Suprapubic skin (tissue), 4 donors: ENCODE measurements at regions not wholly inside any gene's neighbourhood (a gene's known extent, or its start where the extent isn't known, plus 50 kb on each side); places are given as distances from the start of the nearest gene placed in this dataset.

Experiments used
- DNase-seq, 2 donors: peaks; one replicate each; pipeline ENCODE4 v3.0.0-alpha.2; 2019; ENCODE audit warnings: low spot score in 2 of 2
- H3K27ac ChIP-seq: fragments of 200-600 bp; sonication (generic); one replicate; pipeline ENCODE4 v1.5.1; 2019
- H3K27me3 ChIP-seq: fragments of 200-600 bp; sonication (generic); one replicate; pipeline ENCODE4 v1.5.1; 2019
- H3K36me3 ChIP-seq: fragments of 200-600 bp; sonication (generic); one replicate; pipeline ENCODE4 v1.5.1; 2019
- H3K4me1 ChIP-seq: fragments of 200-600 bp; sonication (generic); one replicate; pipeline ENCODE4 v1.5.1; 2019
- H3K4me3 ChIP-seq: fragments of 200-600 bp; sonication (generic); one replicate; pipeline ENCODE4 v1.5.1; 2019; ENCODE audit warnings: mild to moderate bottlenecking
- H3K9me3 ChIP-seq: fragments of 200-600 bp; sonication (generic); one replicate; pipeline ENCODE4 v1.5.1; 2019
- CTCF ChIP-seq, 2 donors: fragments of 200-600 bp in 1 of 2; fragments of 450-650 bp in 1 of 2; sonication (generic) in 1 of 2; IDR thresholded peaks; one replicate each; pipeline ENCODE4 v1.5.1; 2016 to 2019; ENCODE audit warnings: antibody characterized with exemption in 2 of 2, mild to moderate bottlenecking in 1 of 2, moderate library complexity in 1 of 2
- EP300 ChIP-seq: sonication (generic); formaldehyde crosslinking; IDR thresholded peaks from one replicate; pipeline ENCODE4 v1.6.1; 2017; ENCODE audit warnings: antibody characterized with exemption
- POLR2A ChIP-seq, 2 donors: fragments of 450-650 bp; IDR thresholded peaks; one replicate each; pipeline ENCODE4 v1.6.1; 2017; ENCODE audit warnings: antibody characterized with exemption in 2 of 2, mild to moderate bottlenecking in 2 of 2, moderate library complexity in 2 of 2
- POLR2AphosphoS5 ChIP-seq, 3 donors: sonication (generic); formaldehyde crosslinking; IDR thresholded peaks; one replicate each; pipeline ENCODE4 v1.6.1; 2017; ENCODE audit warnings: antibody characterized with exemption in 3 of 3
- WGBS: methylation state at CpG from one replicate; pipeline ENCODE4 v1.1.5; 2018; 5-methylcytosine and 5-hydroxymethylcytosine counted together

GRCh38 chr13:34116651-34117050, 298.7 kb downstream of the RFC3 start:
- no peaks in the 10 kb centered on the region for H3K27me3 ChIP-seq
- TF ChIP-seq EP300 (no peak), CTCF (IDR thresholded peaks at IDR 0.05) (no peak), POLR2AphosphoS5 (IDR thresholded peaks at IDR 0.05) (no peak), POLR2A (IDR thresholded peaks at IDR 0.05) (no peak)
- 70% methylated on average over 3 of the region's 3 CpGs for WGBS
- H3K4me1 ChIP-seq: no peaks in the 10 kb centered on the region
- no peaks in the 10 kb centered on the region for H3K9me3 ChIP-seq
- DNase-seq: no peak
- H3K36me3 ChIP-seq: no peaks in the 10 kb centered on the region
- no peak overlapping the region for H3K27ac ChIP-seq
- H3K4me3 ChIP-seq: no peak overlapping the region

GRCh38 chr13:34124666-34125306, 306.8 kb downstream of the RFC3 start:
- no peaks in the 10 kb centered on the region for H3K27me3 ChIP-seq
- TF ChIP-seq POLR2AphosphoS5 (IDR thresholded peaks at IDR 0.05) (no peak), CTCF (IDR thresholded peaks at IDR 0.05) (no peak)
- no peaks in the 10 kb centered on the region for H3K36me3 ChIP-seq
- H3K4me3 ChIP-seq: no peak overlapping the region
- no peaks in the 10 kb centered on the region for H3K4me1 ChIP-seq
- no peaks in the 10 kb centered on the region for H3K9me3 ChIP-seq
- H3K27ac ChIP-seq: no peak overlapping the region
- WGBS: 84% methylated on average over 3 of the region's 3 CpGs
- no peak for DNase-seq

GRCh38 chr13:34127523-34127922, 309.6 kb downstream of the RFC3 start:
- 95% methylated on average over 4 of the region's 4 CpGs for WGBS
- Histone ChIP-seq H3K4me3 (no peak overlapping the region), H3K9me3 (no peaks in the 10 kb centered on the region), H3K4me1 (no peaks in the 10 kb centered on the region), H3K36me3 (no peaks in the 10 kb centered on the region), H3K27me3 (no peaks in the 10 kb centered on the region), H3K27ac (no peak overlapping the region)
- DNase-seq: no peak
- TF ChIP-seq POLR2A (IDR thresholded peaks at IDR 0.05): no peak
- TF ChIP-seq CTCF (IDR thresholded peaks at IDR 0.05): no peak
- no peak for TF ChIP-seq EP300
- TF ChIP-seq POLR2AphosphoS5 (IDR thresholded peaks at IDR 0.05): no peak

DNA sequence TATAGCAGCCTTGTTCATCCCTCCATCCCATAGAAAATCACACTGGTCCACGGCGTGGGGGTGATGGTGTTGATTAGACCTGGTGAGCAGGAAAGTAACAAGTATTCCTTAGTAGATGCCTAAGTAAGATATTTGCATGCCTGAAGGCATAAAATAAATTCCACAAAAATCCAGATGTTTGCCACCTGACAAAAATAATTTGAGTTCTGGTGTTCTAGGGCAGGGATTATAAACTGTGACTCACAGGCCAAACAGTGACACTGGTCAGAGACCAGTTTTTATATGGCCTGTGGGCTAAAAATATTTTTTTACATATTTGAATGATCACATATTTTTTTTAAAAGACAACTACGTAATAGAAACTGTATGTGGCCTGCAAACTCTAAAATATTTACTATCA, 310.7 kb downstream of the RFC3 start:
- Histone ChIP-seq H3K27me3 (no peaks in the 10 kb centered on the region), H3K9me3 (no peaks in the 10 kb centered on the region), H3K4me3 (no peak overlapping the region), H3K36me3 (no peaks in the 10 kb centered on the region), H3K4me1 (no peaks in the 10 kb centered on the region), H3K27ac (no peak overlapping the region)
- whole genome bisulfite sequencing: 70% methylated on average over 3 of the region's 3 CpGs
- TF ChIP-seq POLR2AphosphoS5 (IDR thresholded peaks at IDR 0.05): no peak
- no peak for TF ChIP-seq POLR2A (IDR thresholded peaks at IDR 0.05)
- DNase-seq: no peak

DNA sequence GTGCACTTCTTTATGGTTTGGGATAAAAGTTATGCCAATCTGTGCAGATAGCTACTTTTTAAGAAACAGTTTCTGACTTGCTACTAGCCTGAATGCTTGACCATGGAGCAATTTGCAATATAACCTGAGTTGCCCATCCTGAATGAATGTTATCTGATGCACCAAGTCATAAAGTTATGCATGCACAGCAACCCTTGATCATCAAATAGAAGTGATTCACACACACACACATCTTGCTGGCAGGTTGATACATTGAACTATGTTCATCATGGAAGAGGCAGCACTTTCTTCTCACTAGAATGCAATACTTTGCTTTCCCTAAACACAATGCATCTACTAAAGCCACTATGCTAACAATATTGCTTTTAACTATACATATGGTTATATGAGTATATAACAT, 311.5 kb downstream of the RFC3 start:
- DNase-seq: no peak
- H3K4me3 ChIP-seq: no peak overlapping the region
- no peaks in the 10 kb centered on the region for H3K4me1 ChIP-seq
- no peaks in the 10 kb centered on the region for H3K27me3 ChIP-seq
- H3K27ac ChIP-seq: no peak overlapping the region
- TF ChIP-seq EP300 (no peak), POLR2AphosphoS5 (IDR thresholded peaks at IDR 0.05) (no peak), CTCF (IDR thresholded peaks at IDR 0.05) (no peak), POLR2A (IDR thresholded peaks at IDR 0.05) (no peak)
- no peaks in the 10 kb centered on the region for H3K36me3 ChIP-seq
- no peaks in the 10 kb centered on the region for H3K9me3 ChIP-seq

DNA sequence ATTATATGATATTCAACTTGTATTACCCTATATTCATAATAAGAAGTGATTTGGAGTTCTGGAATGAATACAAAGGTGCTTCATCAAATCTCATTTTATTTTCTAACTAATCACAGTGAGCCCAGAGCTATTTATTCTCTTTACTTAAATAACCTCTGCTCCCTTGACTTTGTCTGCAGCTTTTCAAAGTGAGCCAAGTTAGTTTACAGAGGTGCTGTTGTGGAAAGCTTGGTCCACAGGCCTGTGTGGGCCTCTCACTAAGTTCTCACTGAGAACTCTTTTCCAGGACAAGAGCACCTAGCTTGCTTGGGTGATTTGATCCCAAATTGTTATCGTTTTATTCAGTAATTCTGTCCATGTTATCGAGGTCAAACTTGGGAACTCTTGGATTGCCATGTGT, 319.3 kb downstream of the RFC3 start:
- Histone ChIP-seq H3K9me3 (no peaks in the 10 kb centered on the region), H3K4me1 (no peaks in the 10 kb centered on the region), H3K4me3 (no peak overlapping the region), H3K27ac (no peak overlapping the region), H3K36me3 (no peaks in the 10 kb centered on the region), H3K27me3 (no peaks in the 10 kb centered on the region)
- WGBS: 93% methylated on average over 2 of the region's 2 CpGs
- no peak for DNase-seq
- no peak for TF ChIP-seq CTCF (IDR thresholded peaks at IDR 0.05)
- TF ChIP-seq EP300: no peak
